ENCODE measurements at regions not wholly inside any gene's neighbourhood (a gene's known extent, or its start where the extent isn't known, plus 50 kb on each side); places are given as distances from the start of the nearest gene placed in this dataset.
A peak's percentile ranks its signal among the peaks of the same experiment; 100 is the strongest.
"Not testable (repeated sequence)": the region's sequence is repeated elsewhere in the genome, so short reads cannot be mapped to it uniquely, and the experiment has no call there.

- no peak for DNase-seq (ENCODE audit: low read depth)
Observed at GRCh38 chr11:34754171-34754823, 133.4 kb downstream of the EHF start.

- DNase-seq (ENCODE audit: low read depth), result no peak
Observed at GRCh38 chr11:34750692-34751405, 130.0 kb downstream of the EHF start.

- peak; percentile 84 for DNase-seq (ENCODE audit: low read depth)
Observed at GRCh38 chr11:34749666-34750659, 129.1 kb downstream of the EHF start.

- no peak for DNase-seq (ENCODE audit: low read depth)
Observed at GRCh38 chr11:34748036-34748435, 127.1 kb downstream of the EHF start.

GRCh38 chr11:34747251-34747650, 126.4 kb downstream of the EHF start:
- DNase-seq (ENCODE audit: low read depth), result no peak

GRCh38 chr11:34745195-34745594, 124.3 kb downstream of the EHF start:
- no peak for DNase-seq (ENCODE audit: low read depth)

- DNase-seq (ENCODE audit: low read depth), result no peak
Observed at GRCh38 chr11:34744511-34744910, 123.6 kb downstream of the EHF start.

GRCh38 chr11:34738237-34738636, 117.3 kb downstream of the EHF start:
- DNase-seq (ENCODE audit: low read depth), result no peak

- no peak for DNase-seq (ENCODE audit: low read depth)
Observed at GRCh38 chr11:34732831-34733230, 111.9 kb downstream of the EHF start.

- peak; percentile 22 for DNase-seq (ENCODE audit: low read depth)
Observed at GRCh38 chr11:34731603-34732002, 110.7 kb downstream of the EHF start.

GRCh38 chr11:34730544-34731295, 109.8 kb downstream of the EHF start:
- no peak for DNase-seq (ENCODE audit: low read depth)

GRCh38 chr11:34728609-34729008, 107.7 kb downstream of the EHF start:
- no peak for DNase-seq (ENCODE audit: low read depth)

- DNase-seq (ENCODE audit: low read depth), result no peak
Observed at GRCh38 chr11:34727228-34727737, 106.4 kb downstream of the EHF start.

- no peak for DNase-seq (ENCODE audit: low read depth)
Observed at GRCh38 chr11:34724973-34725372, 104.1 kb downstream of the EHF start.

- DNase-seq (ENCODE audit: low read depth), result peak; percentile 73
Observed at GRCh38 chr11:34721646-34722045, 100.8 kb downstream of the EHF start.

GRCh38 chr11:34719303-34719848, 98.5 kb downstream of the EHF start:
- no peak for DNase-seq (ENCODE audit: low read depth)

- DNase-seq (ENCODE audit: low read depth), result not testable (repeated sequence)
Observed at GRCh38 chr11:34713631-34714030, 92.7 kb downstream of the EHF start.
